Hepatocyte (in vitro differentiated cells): ENCODE measurements at regions not wholly inside any gene's neighbourhood (a gene's known extent, or its start where the extent isn't known, plus 50 kb on each side); places are given as distances from the start of the nearest gene placed in this dataset.

Source experiments
- DNase-seq: peaks from one replicate; pipeline ENCODE4 v3.0.0-alpha.2; 2016; ENCODE audit warnings: low spot score
- H2AFZ ChIP-seq: fragments of 200-600 bp; sonication (generic); 2 replicates; pipeline ENCODE4 v1.6.0; 2016; ENCODE audit warnings: antibody characterized with exemption, mild to moderate bottlenecking
- H3K27ac ChIP-seq: fragments of 200-600 bp; sonication (generic); 2 replicates; pipeline ENCODE4 v1.5.1; 2016; ENCODE audit warnings: mild to moderate bottlenecking
- H3K27me3 ChIP-seq: fragments of 200-600 bp; sonication (generic); 2 replicates; pipeline ENCODE4 v1.6.1; 2016
- H3K36me3 ChIP-seq: fragments of 200-600 bp; sonication (generic); replicated peaks from 2 replicates; pipeline ENCODE4 v1.5.1; 2016; ENCODE audit warnings: low read depth; ENCODE audit not compliant: insufficient read depth
- H3K4me1 ChIP-seq: fragments of 200-600 bp; sonication (generic); 2 replicates; pipeline ENCODE4 v1.5.1; 2016; ENCODE audit warnings: mild to moderate bottlenecking, moderate library complexity; ENCODE audit not compliant: insufficient read depth
- H3K4me2 ChIP-seq: fragments of 200-600 bp; sonication (generic); 2 replicates; pipeline ENCODE4 v1.6.0; 2016
- H3K4me3 ChIP-seq: fragments of 200-600 bp; sonication (generic); 2 replicates; pipeline ENCODE4 v1.5.1; 2016; ENCODE audit warnings: mild to moderate bottlenecking
- H3K79me2 ChIP-seq: fragments of 200-600 bp; sonication (generic); 2 replicates; pipeline ENCODE4 v1.6.0; 2017; ENCODE audit warnings: mild to moderate bottlenecking
- H3K9me2 ChIP-seq: fragments of 200-600 bp; sonication (generic); replicated peaks from 2 replicates; pipeline ENCODE4 v1.6.0; 2017; ENCODE audit warnings: mild to moderate bottlenecking; ENCODE audit not compliant: insufficient read depth
- H3K9me3 ChIP-seq: fragments of 200-600 bp; sonication (generic); 2 replicates; pipeline ENCODE4 v1.5.1; 2016; ENCODE audit warnings: low read depth, mild to moderate bottlenecking
- H4K20me1 ChIP-seq: fragments of 200-600 bp; sonication (generic); 2 replicates; pipeline ENCODE4 v1.6.0; 2016; ENCODE audit warnings: mild to moderate bottlenecking; ENCODE audit not compliant: insufficient read depth, poor library complexity, severe bottlenecking
- CTCF ChIP-seq: fragments of 200-600 bp; sonication (generic); IDR thresholded peaks from 2 replicates; pipeline ENCODE4 v1.5.1; 2016; ENCODE audit warnings: antibody characterized with exemption, mild to moderate bottlenecking; ENCODE audit not compliant: poor library complexity
- EZH2 ChIP-seq: fragments of 200-600 bp; sonication (generic); IDR thresholded peaks from 2 replicates; pipeline ENCODE4 v1.6.1; 2016; ENCODE audit warnings: antibody characterized with exemption, mild to moderate bottlenecking, borderline replicate concordance
- EZH2phosphoT487 ChIP-seq: fragments of 200-600 bp; sonication (generic); IDR thresholded peaks from one replicate; pipeline ENCODE4 v1.6.1; 2018; ENCODE audit warnings: antibody characterized with exemption, mild to moderate bottlenecking, low read depth, moderate library complexity; ENCODE audit not compliant: unreplicated experiment, severe bottlenecking
- WGBS: methylation state at CpG from one replicate; pipeline ENCODE4 v1.1.6; 2016; ENCODE audit warnings: low lambda C conversion rate; ENCODE audit errors: missing lambda C conversion rate; 5-methylcytosine and 5-hydroxymethylcytosine counted together

- no peaks in the 10 kb centered on the region for H3K27me3 ChIP-seq
- no peak overlapping the region for H3K4me2 ChIP-seq
- no peaks in the 10 kb centered on the region for H3K36me3 ChIP-seq
- H2AFZ ChIP-seq, result no peak overlapping the region
- no peak for DNase-seq
- H3K4me1 ChIP-seq, result no peaks in the 10 kb centered on the region
- no peaks in the 10 kb centered on the region for H3K9me2 ChIP-seq
- no peaks in the 10 kb centered on the region for H3K79me2 ChIP-seq
- H3K9me3 ChIP-seq, result no peaks in the 10 kb centered on the region
- H3K27ac ChIP-seq, result no peak overlapping the region
- no peak overlapping the region for H3K4me3 ChIP-seq
- TF ChIP-seq CTCF, result no peak
- no peak for TF ChIP-seq EZH2phosphoT487
- no peak for TF ChIP-seq EZH2
- WGBS, result 96% methylated on average over 1 of the region's 1 CpG
- H4K20me1 ChIP-seq, result no peaks in the 10 kb centered on the region
These were observed 287.7 kb upstream of the NXPH2 start for GRCh38 chr2:139067874-139068273.

GRCh38 chr2:139067072-139067471 lies 286.9 kb upstream of the NXPH2 start:
- no peaks in the 10 kb centered on the region for H3K9me2 ChIP-seq
- 94% methylated on average over 3 of the region's 3 CpGs for WGBS
- no peaks in the 10 kb centered on the region for H3K9me3 ChIP-seq
- no peak overlapping the region for H3K4me3 ChIP-seq
- no peaks in the 10 kb centered on the region for H4K20me1 ChIP-seq
- H3K27ac ChIP-seq, result no peak overlapping the region
- no peaks in the 10 kb centered on the region for H3K79me2 ChIP-seq
- H3K4me1 ChIP-seq, result no peaks in the 10 kb centered on the region
- H3K36me3 ChIP-seq, result no peaks in the 10 kb centered on the region
- no peak overlapping the region for H3K4me2 ChIP-seq
- no peak overlapping the region for H2AFZ ChIP-seq
- no peak for DNase-seq
- H3K27me3 ChIP-seq, result no peaks in the 10 kb centered on the region
- no peak for TF ChIP-seq CTCF
- no peak for TF ChIP-seq EZH2phosphoT487
- TF ChIP-seq EZH2, result no peak

DNA sequence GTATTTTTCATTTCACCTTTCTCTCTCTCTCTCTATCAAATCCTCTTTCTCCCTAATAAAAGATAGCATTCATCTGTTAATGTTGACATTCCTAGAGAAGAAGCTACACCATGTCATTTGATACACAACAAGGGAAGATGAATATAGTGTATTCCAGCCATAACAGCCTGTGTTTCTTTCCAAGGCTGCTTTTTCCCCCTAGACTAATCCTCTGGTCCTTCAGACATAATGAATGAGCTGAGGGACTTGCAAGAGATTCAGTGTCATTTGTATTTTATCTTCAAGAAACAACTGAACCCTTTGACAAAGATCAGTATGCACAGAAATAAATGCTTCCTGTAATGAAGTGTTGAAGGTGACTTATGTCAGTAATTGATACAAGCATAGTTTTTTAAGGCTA lies 284.0 kb upstream of the NXPH2 start:
- no peaks in the 10 kb centered on the region for H4K20me1 ChIP-seq
- H3K36me3 ChIP-seq, result no peaks in the 10 kb centered on the region
- TF ChIP-seq EZH2phosphoT487 (no peak), EZH2 (no peak), CTCF (no peak)
- H3K27ac ChIP-seq, result no peak overlapping the region
- DNase-seq, result no peak
- H3K4me2 ChIP-seq, result no peak overlapping the region
- no peaks in the 10 kb centered on the region for H3K79me2 ChIP-seq
- H2AFZ ChIP-seq, result no peak overlapping the region
- no peaks in the 10 kb centered on the region for H3K9me3 ChIP-seq
- H3K4me1 ChIP-seq, result no peaks in the 10 kb centered on the region
- no peaks in the 10 kb centered on the region for H3K9me2 ChIP-seq
- H3K4me3 ChIP-seq, result no peak overlapping the region
- no peaks in the 10 kb centered on the region for H3K27me3 ChIP-seq

- Histone ChIP-seq H3K9me2 (no peaks in the 10 kb centered on the region), H3K27me3 (no peaks in the 10 kb centered on the region), H3K27ac (no peak overlapping the region), H3K9me3 (no peaks in the 10 kb centered on the region), H3K4me1 (no peaks in the 10 kb centered on the region), H3K36me3 (no peaks in the 10 kb centered on the region), H3K4me3 (no peak overlapping the region), H3K4me2 (no peak overlapping the region), H2AFZ (no peak overlapping the region), H3K79me2 (no peaks in the 10 kb centered on the region), H4K20me1 (no peaks in the 10 kb centered on the region)
- DNase-seq, result no peak
- 75% methylated on average over 2 of the region's 2 CpGs for WGBS
- TF ChIP-seq CTCF, result no peak
- no peak for TF ChIP-seq EZH2
- TF ChIP-seq EZH2phosphoT487, result no peak
These were observed 279.4 kb upstream of the NXPH2 start for GRCh38 chr2:139059617-139060016.
